GM12878 (cell line): ENCODE measurements at regions not wholly inside any gene's neighbourhood (a gene's known extent, or its start where the extent isn't known, plus 50 kb on each side); places are given as distances from the start of the nearest gene placed in this dataset.

Experiments
- EGR1 ChIP-seq, 2 experiments: IDR thresholded peaks; 1 replicate in 1 of 2; 2 replicates in 1 of 2; pipeline ENCODE4 v1.6.1; 2011 to 2012; ENCODE audit warnings: low read depth in 2 of 2, low read length in 2 of 2, borderline replicate concordance in 1 of 2, mild to moderate bottlenecking in 1 of 2, moderate library complexity in 1 of 2
- EP300 ChIP-seq, 2 experiments: fragments of 150-350 bp in 1 of 2; IDR thresholded peaks; 2 replicates each; pipeline ENCODE4 v1.6.1; 2011 to 2012; ENCODE audit warnings: low read depth in 2 of 2, low read length in 2 of 2, borderline replicate concordance in 1 of 2, improper control_type of control experiment in 1 of 2, inconsistent platforms in 1 of 2; ENCODE audit not compliant: control insufficient read depth in 1 of 2
- ESRRA ChIP-seq: IDR thresholded peaks from 2 replicates; pipeline ENCODE4 v1.6.1; 2012; ENCODE audit warnings: mild to moderate bottlenecking, low read length, improper control_type of control experiment
- EZH2 ChIP-seq: IDR thresholded peaks from 2 replicates; pipeline ENCODE4 v1.6.1; 2012; ENCODE audit warnings: low read depth, mild to moderate bottlenecking, control low read depth, inconsistent platforms, low read length, borderline replicate concordance; ENCODE audit not compliant: control insufficient read depth
- NRF1 ChIP-seq: conservative IDR thresholded peaks from 2 replicates; pipeline ENCODE4 v1.6.1; 2011; ENCODE audit warnings: mild to moderate bottlenecking, low read depth, low read length, improper control_type of control experiment
- PAX8 ChIP-seq: fragments of 450-650 bp; IDR thresholded peaks from 2 replicates; pipeline ENCODE4 v1.6.1; 2017; ENCODE audit warnings: mild to moderate bottlenecking, moderate library complexity
- POLR2AphosphoS5 ChIP-seq: IDR thresholded peaks from 2 replicates; pipeline ENCODE4 v1.6.1; 2011; ENCODE audit warnings: mild to moderate bottlenecking, low read length, inconsistent platforms
- TBL1XR1 ChIP-seq: IDR thresholded peaks from 2 replicates; pipeline ENCODE4 v1.6.1; 2012; ENCODE audit warnings: low read depth, low read length, improper control_type of control experiment
- YY1 ChIP-seq: IDR thresholded peaks from 2 replicates; pipeline ENCODE4 v1.6.1; 2011; ENCODE audit warnings: low read depth, mild to moderate bottlenecking, low read length
- TF ChIP-seq, protein P1 (sequence below), 3 experiments: IDR thresholded peaks in 2 of 3; conservative IDR thresholded peaks in 1 of 3; 2 replicates each; pipeline ENCODE4 v1.5.1; 2011; ENCODE audit warnings: low read depth in 3 of 3, low read length in 3 of 3, mild to moderate bottlenecking in 3 of 3, control low read depth in 2 of 3, moderate library complexity in 2 of 3, inconsistent platforms in 1 of 3, mixed read lengths in 1 of 3; ENCODE audit not compliant: control insufficient read depth in 2 of 3, insufficient read depth in 1 of 3; ENCODE audit errors: extremely low read depth in 1 of 3
- TF ChIP-seq, protein P2 (sequence below): fragments of 450-650 bp; IDR thresholded peaks from 2 replicates; pipeline ENCODE4 v1.6.1; 2018; ENCODE audit warnings: mild to moderate bottlenecking, low read depth, moderate library complexity; ENCODE audit not compliant: partially characterized antibody

DNA sequence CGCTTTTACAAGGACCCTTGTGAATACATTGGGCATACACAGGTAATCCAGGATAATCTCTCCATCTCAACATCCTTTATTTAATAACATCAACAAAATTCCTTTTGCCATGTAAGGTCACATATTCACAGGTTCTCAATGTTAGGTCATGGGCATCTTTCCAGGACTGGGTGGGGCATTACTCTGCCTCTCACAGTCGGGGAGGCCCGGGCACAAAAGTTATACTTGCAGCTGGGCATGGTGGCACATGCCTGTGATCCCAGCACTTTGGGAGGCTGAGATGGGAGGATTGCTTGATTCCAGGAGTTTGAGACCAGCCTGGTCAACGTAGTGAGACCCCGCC is 93.7 kb upstream of the AP1S2 start:
- no peak for TF ChIP-seq PAX8
- no peak for TF ChIP-seq POLR2AphosphoS5
- TF ChIP-seq ESRRA = no peak
- TF ChIP-seq, protein P1, sequence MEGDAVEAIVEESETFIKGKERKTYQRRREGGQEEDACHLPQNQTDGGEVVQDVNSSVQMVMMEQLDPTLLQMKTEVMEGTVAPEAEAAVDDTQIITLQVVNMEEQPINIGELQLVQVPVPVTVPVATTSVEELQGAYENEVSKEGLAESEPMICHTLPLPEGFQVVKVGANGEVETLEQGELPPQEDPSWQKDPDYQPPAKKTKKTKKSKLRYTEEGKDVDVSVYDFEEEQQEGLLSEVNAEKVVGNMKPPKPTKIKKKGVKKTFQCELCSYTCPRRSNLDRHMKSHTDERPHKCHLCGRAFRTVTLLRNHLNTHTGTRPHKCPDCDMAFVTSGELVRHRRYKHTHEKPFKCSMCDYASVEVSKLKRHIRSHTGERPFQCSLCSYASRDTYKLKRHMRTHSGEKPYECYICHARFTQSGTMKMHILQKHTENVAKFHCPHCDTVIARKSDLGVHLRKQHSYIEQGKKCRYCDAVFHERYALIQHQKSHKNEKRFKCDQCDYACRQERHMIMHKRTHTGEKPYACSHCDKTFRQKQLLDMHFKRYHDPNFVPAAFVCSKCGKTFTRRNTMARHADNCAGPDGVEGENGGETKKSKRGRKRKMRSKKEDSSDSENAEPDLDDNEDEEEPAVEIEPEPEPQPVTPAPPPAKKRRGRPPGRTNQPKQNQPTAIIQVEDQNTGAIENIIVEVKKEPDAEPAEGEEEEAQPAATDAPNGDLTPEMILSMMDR (IDR thresholded peaks at IDR 0.05 in 2 of 3, conservative IDR thresholded peaks at IDR 0.05 in 1 of 3; ENCODE audit: control insufficient read depth in 2 of 3, extremely low read depth in 1 of 3, insufficient read depth in 1 of 3, low read depth in 3 of 3, low read length in 3 of 3) = no peak
- TF ChIP-seq EZH2 = no peak
- TF ChIP-seq, protein P2, sequence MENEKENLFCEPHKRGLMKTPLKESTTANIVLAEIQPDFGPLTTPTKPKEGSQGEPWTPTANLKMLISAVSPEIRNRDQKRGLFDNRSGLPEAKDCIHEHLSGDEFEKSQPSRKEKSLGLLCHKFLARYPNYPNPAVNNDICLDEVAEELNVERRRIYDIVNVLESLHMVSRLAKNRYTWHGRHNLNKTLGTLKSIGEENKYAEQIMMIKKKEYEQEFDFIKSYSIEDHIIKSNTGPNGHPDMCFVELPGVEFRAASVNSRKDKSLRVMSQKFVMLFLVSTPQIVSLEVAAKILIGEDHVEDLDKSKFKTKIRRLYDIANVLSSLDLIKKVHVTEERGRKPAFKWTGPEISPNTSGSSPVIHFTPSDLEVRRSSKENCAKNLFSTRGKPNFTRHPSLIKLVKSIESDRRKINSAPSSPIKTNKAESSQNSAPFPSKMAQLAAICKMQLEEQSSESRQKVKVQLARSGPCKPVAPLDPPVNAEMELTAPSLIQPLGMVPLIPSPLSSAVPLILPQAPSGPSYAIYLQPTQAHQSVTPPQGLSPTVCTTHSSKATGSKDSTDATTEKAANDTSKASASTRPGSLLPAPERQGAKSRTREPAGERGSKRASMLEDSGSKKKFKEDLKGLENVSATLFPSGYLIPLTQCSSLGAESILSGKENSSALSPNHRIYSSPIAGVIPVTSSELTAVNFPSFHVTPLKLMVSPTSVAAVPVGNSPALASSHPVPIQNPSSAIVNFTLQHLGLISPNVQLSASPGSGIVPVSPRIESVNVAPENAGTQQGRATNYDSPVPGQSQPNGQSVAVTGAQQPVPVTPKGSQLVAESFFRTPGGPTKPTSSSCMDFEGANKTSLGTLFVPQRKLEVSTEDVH = no peak
- no peak for TF ChIP-seq NRF1
- no peak for TF ChIP-seq TBL1XR1
- TF ChIP-seq YY1 = no peak
- TF ChIP-seq EGR1 (IDR thresholded peaks at IDR 0.05; ENCODE audit: borderline replicate concordance in 1 of 2, low read depth in 2 of 2, low read length in 2 of 2) = no peak
- TF ChIP-seq EP300 (IDR thresholded peaks at IDR 0.05; ENCODE audit: borderline replicate concordance in 1 of 2, control insufficient read depth in 1 of 2, low read depth in 2 of 2, low read length in 2 of 2) = no peak
